HL-60 (cell line): ENCODE measurements at regions not wholly inside any gene's neighbourhood (a gene's known extent, or its start where the extent isn't known, plus 50 kb on each side); places are given as distances from the start of the nearest gene placed in this dataset.
"Not testable (repeated sequence)": the region's sequence is repeated elsewhere in the genome, so short reads cannot be mapped to it uniquely, and the experiment has no call there.

ENCODE experiments used
- DNase-seq, 2 experiments: peaks; one replicate each; pipeline ENCODE4 v3.0.0-alpha.2; 2010 to 2020; ENCODE audit warnings: low read depth in 1 of 2, low spot score in 1 of 2
- H3K27ac ChIP-seq: fragments of 250-450 bp; sonication (Bioruptor Pico); replicated peaks from 2 replicates; pipeline ENCODE4 v1.5.1; 2020; ENCODE audit warnings: mild to moderate bottlenecking, moderate library complexity
- H3K27me3 ChIP-seq: fragments of 250-450 bp; sonication (Bioruptor Pico); 2 replicates; pipeline ENCODE4 v1.5.1; 2021; ENCODE audit warnings: mild to moderate bottlenecking, moderate library complexity; ENCODE audit not compliant: insufficient read depth, poor library complexity, severe bottlenecking
- H3K4me3 ChIP-seq: replicated peaks from 2 replicates; pipeline ENCODE4 v1.5.1; 2011; ENCODE audit warnings: mild to moderate bottlenecking, control low read depth, low read length; ENCODE audit not compliant: insufficient read depth
- GABPA ChIP-seq: IDR thresholded peaks from 2 replicates; pipeline ENCODE4 v1.6.1; 2012; ENCODE audit warnings: low read depth
- POLR2AphosphoS5 ChIP-seq: IDR thresholded peaks from 2 replicates; pipeline ENCODE4 v1.6.1; 2012; ENCODE audit warnings: low read depth
- SPI1 ChIP-seq: IDR thresholded peaks from 2 replicates; pipeline ENCODE4 v1.6.1; 2012; ENCODE audit warnings: low read depth, mild to moderate bottlenecking, borderline replicate concordance
- TF ChIP-seq, protein P1 (sequence below): IDR thresholded peaks from 2 replicates; pipeline ENCODE4 v1.6.1; 2012; ENCODE audit warnings: low read depth; ENCODE audit not compliant: insufficient replicate concordance
- TF ChIP-seq, protein P2 (sequence below): IDR thresholded peaks from one replicate; pipeline ENCODE4 v1.5.1; 2011; ENCODE audit warnings: low read length, control low read depth, inconsistent platforms; ENCODE audit not compliant: insufficient read depth

DNA sequence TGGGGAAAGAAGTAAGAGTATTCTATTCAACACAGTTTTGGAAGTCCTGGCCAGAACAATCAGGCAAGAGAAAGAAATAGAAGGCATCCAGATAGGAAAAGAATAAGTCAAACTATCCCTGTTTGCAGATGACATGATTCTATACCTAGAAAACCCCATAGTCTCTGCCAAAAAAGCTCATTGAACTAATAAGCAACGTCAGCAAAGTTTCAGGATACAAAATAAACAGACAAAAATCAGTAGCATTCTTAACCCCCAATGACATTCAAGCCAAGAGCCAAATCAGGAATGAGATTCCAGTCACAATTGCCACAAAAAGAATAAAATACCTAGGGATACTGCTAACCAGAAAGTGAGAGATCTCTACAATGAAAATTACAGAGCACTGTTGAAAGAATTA, 99.4 kb upstream of the MITF start:
- no peak overlapping the region for H3K4me3 ChIP-seq
- TF ChIP-seq GABPA (no peak), POLR2AphosphoS5 (no peak), SPI1 (no peak)
- TF ChIP-seq, protein P1, sequence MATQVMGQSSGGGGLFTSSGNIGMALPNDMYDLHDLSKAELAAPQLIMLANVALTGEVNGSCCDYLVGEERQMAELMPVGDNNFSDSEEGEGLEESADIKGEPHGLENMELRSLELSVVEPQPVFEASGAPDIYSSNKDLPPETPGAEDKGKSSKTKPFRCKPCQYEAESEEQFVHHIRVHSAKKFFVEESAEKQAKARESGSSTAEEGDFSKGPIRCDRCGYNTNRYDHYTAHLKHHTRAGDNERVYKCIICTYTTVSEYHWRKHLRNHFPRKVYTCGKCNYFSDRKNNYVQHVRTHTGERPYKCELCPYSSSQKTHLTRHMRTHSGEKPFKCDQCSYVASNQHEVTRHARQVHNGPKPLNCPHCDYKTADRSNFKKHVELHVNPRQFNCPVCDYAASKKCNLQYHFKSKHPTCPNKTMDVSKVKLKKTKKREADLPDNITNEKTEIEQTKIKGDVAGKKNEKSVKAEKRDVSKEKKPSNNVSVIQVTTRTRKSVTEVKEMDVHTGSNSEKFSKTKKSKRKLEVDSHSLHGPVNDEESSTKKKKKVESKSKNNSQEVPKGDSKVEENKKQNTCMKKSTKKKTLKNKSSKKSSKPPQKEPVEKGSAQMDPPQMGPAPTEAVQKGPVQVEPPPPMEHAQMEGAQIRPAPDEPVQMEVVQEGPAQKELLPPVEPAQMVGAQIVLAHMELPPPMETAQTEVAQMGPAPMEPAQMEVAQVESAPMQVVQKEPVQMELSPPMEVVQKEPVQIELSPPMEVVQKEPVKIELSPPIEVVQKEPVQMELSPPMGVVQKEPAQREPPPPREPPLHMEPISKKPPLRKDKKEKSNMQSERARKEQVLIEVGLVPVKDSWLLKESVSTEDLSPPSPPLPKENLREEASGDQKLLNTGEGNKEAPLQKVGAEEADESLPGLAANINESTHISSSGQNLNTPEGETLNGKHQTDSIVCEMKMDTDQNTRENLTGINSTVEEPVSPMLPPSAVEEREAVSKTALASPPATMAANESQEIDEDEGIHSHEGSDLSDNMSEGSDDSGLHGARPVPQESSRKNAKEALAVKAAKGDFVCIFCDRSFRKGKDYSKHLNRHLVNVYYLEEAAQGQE: no peak
- TF ChIP-seq, protein P2, sequence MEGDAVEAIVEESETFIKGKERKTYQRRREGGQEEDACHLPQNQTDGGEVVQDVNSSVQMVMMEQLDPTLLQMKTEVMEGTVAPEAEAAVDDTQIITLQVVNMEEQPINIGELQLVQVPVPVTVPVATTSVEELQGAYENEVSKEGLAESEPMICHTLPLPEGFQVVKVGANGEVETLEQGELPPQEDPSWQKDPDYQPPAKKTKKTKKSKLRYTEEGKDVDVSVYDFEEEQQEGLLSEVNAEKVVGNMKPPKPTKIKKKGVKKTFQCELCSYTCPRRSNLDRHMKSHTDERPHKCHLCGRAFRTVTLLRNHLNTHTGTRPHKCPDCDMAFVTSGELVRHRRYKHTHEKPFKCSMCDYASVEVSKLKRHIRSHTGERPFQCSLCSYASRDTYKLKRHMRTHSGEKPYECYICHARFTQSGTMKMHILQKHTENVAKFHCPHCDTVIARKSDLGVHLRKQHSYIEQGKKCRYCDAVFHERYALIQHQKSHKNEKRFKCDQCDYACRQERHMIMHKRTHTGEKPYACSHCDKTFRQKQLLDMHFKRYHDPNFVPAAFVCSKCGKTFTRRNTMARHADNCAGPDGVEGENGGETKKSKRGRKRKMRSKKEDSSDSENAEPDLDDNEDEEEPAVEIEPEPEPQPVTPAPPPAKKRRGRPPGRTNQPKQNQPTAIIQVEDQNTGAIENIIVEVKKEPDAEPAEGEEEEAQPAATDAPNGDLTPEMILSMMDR: no peak
- no peak overlapping the region for H3K27ac ChIP-seq
- H3K27me3 ChIP-seq: peaks cover 2% of the 10 kb centered on the region
- DNase-seq: no peak

DNA sequence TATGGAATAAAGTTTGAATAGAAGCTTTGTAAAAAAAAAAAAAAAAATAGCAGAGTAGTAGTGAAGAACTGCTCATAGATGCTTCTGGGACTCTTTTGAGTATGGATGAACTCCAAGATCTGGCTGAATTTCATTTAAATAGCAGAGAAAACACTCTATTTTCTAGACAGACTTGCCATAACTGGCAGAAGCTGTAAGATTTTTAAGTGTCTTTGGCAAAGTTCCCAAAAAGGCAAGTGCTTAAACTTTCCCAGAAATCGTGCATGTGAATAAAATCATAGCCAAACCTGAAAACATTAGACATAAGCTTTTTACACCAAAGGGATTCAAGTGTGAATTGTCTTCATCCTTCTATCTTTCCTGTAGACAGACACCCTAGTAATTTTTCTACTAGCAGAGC, 110.3 kb upstream of the MITF start:
- TF ChIP-seq GABPA (no peak), SPI1 (no peak), POLR2AphosphoS5 (no peak)
- TF ChIP-seq, protein P1: no peak
- TF ChIP-seq, protein P2: no peak
- Histone ChIP-seq H3K27me3 (no peaks in the 10 kb centered on the region), H3K4me3 (no peak overlapping the region), H3K27ac (no peak overlapping the region)
- no peak for DNase-seq

DNA sequence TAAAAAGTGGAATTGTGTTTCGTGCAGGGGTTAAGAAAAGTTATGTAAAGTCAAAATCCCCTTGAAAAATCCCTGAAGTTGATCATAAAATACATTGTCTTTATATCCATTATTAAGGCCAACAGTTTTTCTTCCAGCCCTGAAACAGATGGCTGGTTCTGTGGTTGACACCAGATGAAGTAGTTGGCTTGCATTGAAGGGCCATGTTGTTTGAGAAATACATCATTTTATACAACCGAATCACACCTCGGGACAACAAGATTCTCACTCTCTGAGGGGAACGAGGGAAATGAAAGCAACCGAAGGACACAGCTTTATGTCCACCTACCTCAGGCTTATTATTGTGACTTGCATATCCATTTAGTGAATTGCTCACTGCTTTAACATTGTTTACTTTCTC, 126.0 kb upstream of the MITF start:
- DNase-seq: no peak
- TF ChIP-seq POLR2AphosphoS5: no peak
- TF ChIP-seq, protein P1: no peak
- H3K27me3 ChIP-seq: no peaks in the 10 kb centered on the region
- H3K4me3 ChIP-seq: no peak overlapping the region
- H3K27ac ChIP-seq: no peak overlapping the region

DNA sequence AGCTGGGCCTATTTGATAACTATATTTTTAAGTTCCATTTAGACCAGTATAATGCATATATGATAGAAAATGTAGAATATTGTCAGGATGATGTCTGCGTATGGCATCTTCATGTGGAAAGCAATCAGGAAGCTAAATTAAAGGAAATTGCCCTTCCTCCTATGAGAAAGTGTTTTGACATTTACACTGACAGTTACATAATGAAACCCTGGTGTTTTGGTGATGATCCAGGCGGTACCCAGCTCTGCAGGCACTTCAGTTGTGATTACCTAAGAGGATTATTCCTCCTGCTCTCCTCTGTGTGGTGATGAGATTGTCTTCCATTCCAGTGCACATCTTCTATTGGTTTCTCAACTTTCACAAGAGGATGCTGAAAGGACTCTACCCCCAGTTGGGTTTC, 126.5 kb upstream of the MITF start:
- DNase-seq: no peak
- Histone ChIP-seq H3K27me3 (no peaks in the 10 kb centered on the region), H3K27ac (no peak overlapping the region), H3K4me3 (no peak overlapping the region)
- TF ChIP-seq, protein P1: no peak
- TF ChIP-seq SPI1: no peak
- TF ChIP-seq, protein P2: no peak
- no peak for TF ChIP-seq GABPA
- no peak for TF ChIP-seq POLR2AphosphoS5

DNA sequence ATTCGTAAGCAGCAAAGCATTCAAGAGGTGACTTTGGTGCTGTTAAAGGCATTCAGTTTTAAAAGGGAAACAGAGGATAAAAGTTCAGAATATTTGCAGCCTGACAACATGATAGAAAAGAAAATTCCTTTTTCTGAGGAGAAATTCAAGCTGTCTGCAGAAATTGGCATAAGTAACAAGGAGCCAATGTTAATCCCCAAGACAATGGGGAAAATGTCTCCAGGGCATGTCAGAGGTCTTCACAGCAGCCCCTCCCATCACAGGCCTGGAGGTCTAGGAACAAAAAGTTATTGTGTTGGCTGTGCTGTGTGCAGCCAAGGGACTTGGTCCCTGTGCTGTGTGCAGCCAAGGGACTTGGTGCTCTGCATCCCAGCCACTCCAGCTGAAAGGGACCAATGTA, 129.7 kb upstream of the MITF start:
- not testable (repeated sequence) for DNase-seq, H3K27me3 ChIP-seq, H3K4me3 ChIP-seq, H3K27ac ChIP-seq
